ENCODE measurements at regions not wholly inside any gene's neighbourhood (a gene's known extent, or its start where the extent isn't known, plus 50 kb on each side); places are given as distances from the start of the nearest gene placed in this dataset.

DNA sequence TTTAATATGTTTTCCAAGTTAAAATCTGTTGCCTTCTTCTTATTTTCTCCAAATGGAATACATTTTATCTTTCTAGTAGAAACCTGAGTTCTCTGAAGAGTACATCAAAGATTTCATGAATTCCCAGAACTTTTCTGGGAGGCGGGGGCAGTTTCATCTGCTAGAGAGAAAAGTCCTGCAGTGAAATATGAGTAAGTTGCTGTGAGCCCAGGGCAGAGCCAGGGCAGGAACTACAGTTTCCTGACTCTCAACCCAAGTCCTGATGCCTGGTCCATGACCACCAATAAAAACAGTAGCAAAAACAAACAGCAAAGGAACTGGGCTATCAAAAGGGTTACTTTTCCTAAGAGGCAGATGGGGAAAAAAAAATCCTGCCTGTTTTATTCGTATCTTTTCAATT is 239.4 kb upstream of the CTSO start:
- Histone ChIP-seq H2AFZ (ENCODE audit: low read depth, low read length, severe bottlenecking) (no peak overlapping the region), H3F3A (ENCODE audit: insufficient read depth) (no peaks in the 10 kb centered on the region), H3K4me3 (ENCODE audit: insufficient read depth, low read length, poor library complexity, severe bottlenecking) (no peak overlapping the region), H4K20me1 (ENCODE audit: low read depth, low read length) (no peaks in the 10 kb centered on the region), H3K27me3 (ENCODE audit: low read length) (no peaks in the 10 kb centered on the region), H3K9ac (ENCODE audit: low read length) (no peak overlapping the region), H3K9me3 (ENCODE audit: insufficient read depth, low read length) (no peaks in the 10 kb centered on the region), H3K9me2 (replicated peaks; ENCODE audit: insufficient read depth, low read length) (no peaks in the 10 kb centered on the region), H3K79me2 (ENCODE audit: insufficient read depth, low read length) (no peaks in the 10 kb centered on the region), H3K4me2 (ENCODE audit: low read depth, low read length, poor library complexity, severe bottlenecking) (no peak overlapping the region), H3K27ac (ENCODE audit: low read depth, low read length) (no peak overlapping the region), H3K36me3 (ENCODE audit: low read length) (no peaks in the 10 kb centered on the region)
- no peak for TF ChIP-seq EZH2phosphoT487 (conservative IDR thresholded peaks at IDR 0.05; ENCODE audit: low read length)
- TF ChIP-seq, protein P1, sequence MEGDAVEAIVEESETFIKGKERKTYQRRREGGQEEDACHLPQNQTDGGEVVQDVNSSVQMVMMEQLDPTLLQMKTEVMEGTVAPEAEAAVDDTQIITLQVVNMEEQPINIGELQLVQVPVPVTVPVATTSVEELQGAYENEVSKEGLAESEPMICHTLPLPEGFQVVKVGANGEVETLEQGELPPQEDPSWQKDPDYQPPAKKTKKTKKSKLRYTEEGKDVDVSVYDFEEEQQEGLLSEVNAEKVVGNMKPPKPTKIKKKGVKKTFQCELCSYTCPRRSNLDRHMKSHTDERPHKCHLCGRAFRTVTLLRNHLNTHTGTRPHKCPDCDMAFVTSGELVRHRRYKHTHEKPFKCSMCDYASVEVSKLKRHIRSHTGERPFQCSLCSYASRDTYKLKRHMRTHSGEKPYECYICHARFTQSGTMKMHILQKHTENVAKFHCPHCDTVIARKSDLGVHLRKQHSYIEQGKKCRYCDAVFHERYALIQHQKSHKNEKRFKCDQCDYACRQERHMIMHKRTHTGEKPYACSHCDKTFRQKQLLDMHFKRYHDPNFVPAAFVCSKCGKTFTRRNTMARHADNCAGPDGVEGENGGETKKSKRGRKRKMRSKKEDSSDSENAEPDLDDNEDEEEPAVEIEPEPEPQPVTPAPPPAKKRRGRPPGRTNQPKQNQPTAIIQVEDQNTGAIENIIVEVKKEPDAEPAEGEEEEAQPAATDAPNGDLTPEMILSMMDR (IDR thresholded peaks at IDR 0.05; ENCODE audit: insufficient read depth, low read length, poor library complexity, severe bottlenecking): no peak

DNA sequence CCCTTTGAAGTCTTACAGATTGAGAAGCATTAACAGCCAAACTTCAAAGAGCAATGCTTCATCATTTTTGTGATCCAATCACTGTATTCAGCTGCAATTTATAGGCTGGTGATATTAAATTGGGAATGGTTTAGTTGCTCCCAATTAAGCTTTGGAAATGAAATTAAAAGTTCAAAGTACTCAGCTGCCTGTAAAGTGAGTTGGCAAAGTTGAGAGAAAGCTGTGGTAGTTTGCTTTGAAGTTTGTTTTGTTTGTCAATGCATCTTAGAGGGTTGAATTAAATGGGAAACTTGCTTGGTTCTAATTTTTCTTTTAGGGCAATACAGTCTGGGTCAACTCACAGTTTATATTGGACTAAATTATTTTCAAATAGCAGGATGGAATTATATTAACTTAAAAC is 238.4 kb upstream of the CTSO start:
- Histone ChIP-seq H3K79me2 (ENCODE audit: insufficient read depth, low read length) (no peaks in the 10 kb centered on the region), H3K4me3 (ENCODE audit: insufficient read depth, low read length, poor library complexity, severe bottlenecking) (no peak overlapping the region), H3K36me3 (ENCODE audit: low read length) (no peaks in the 10 kb centered on the region), H3K9me3 (ENCODE audit: insufficient read depth, low read length) (no peaks in the 10 kb centered on the region), H3K9ac (ENCODE audit: low read length) (no peak overlapping the region), H2AFZ (ENCODE audit: low read depth, low read length, severe bottlenecking) (no peak overlapping the region), H3K27me3 (ENCODE audit: low read length) (no peaks in the 10 kb centered on the region), H3K27ac (ENCODE audit: low read depth, low read length) (no peak overlapping the region), H3K9me2 (replicated peaks; ENCODE audit: insufficient read depth, low read length) (no peaks in the 10 kb centered on the region), H3K4me2 (ENCODE audit: low read depth, low read length, poor library complexity, severe bottlenecking) (no peak overlapping the region), H3F3A (ENCODE audit: insufficient read depth) (no peaks in the 10 kb centered on the region), H4K20me1 (ENCODE audit: low read depth, low read length) (no peaks in the 10 kb centered on the region)
- TF ChIP-seq, protein P1 (IDR thresholded peaks at IDR 0.05; ENCODE audit: insufficient read depth, low read length, poor library complexity, severe bottlenecking): no peak
- no peak for TF ChIP-seq EZH2phosphoT487 (conservative IDR thresholded peaks at IDR 0.05; ENCODE audit: low read length)

DNA sequence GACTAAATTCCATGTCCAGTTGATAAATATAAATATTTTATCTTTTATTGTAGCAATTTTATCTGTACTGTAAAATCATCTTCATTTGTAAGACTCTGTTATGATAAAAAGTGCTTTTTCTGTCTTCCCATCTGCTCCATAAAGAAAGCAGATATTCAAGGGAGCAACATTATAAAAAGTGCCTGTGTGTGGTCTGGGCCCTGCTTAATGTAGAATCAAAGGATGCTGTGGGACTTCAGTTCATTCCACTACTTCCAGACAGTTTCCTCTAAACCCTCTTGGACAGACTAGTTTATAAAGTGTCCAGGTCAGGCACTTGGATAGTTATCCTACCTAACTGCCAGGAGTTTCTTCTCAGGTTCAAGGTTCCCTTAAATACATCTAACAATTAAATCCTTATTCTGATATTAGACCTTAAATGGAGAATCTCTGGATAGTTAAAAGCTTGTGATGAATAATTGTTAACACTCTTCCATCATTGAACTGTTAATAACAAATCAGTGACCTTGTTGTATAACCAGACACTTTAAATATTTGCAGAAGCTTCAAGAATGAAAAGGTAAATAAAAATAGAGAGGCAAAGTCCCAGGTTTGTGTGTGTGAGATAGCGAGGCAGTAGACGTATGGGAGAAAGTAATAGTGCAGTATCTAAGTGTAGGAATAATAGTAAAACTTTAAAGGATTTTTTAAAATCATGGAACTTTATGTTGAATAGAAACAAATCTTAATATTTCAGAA is 237.5 kb upstream of the CTSO start:
- Histone ChIP-seq H3K79me2 (ENCODE audit: insufficient read depth, low read length) (no peaks in the 10 kb centered on the region), H3K4me3 (ENCODE audit: insufficient read depth, low read length, poor library complexity, severe bottlenecking) (no peak overlapping the region), H3K9me2 (replicated peaks; ENCODE audit: insufficient read depth, low read length) (no peaks in the 10 kb centered on the region), H3K4me2 (ENCODE audit: low read depth, low read length, poor library complexity, severe bottlenecking) (no peak overlapping the region), H3K9ac (ENCODE audit: low read length) (no peak overlapping the region), H3K27ac (ENCODE audit: low read depth, low read length) (no peak overlapping the region), H3K27me3 (ENCODE audit: low read length) (no peaks in the 10 kb centered on the region), H4K20me1 (ENCODE audit: low read depth, low read length) (no peaks in the 10 kb centered on the region), H3F3A (ENCODE audit: insufficient read depth) (no peaks in the 10 kb centered on the region), H3K36me3 (ENCODE audit: low read length) (no peaks in the 10 kb centered on the region), H2AFZ (ENCODE audit: low read depth, low read length, severe bottlenecking) (no peak overlapping the region), H3K9me3 (ENCODE audit: insufficient read depth, low read length) (no peaks in the 10 kb centered on the region)
- TF ChIP-seq, protein P1 (IDR thresholded peaks at IDR 0.05; ENCODE audit: insufficient read depth, low read length, poor library complexity, severe bottlenecking): no peak
- no peak for TF ChIP-seq EZH2phosphoT487 (conservative IDR thresholded peaks at IDR 0.05; ENCODE audit: low read length)
